HEK293 (cell line): ENCODE measurements at regions not wholly inside any gene's neighbourhood (a gene's known extent, or its start where the extent isn't known, plus 50 kb on each side); places are given as distances from the start of the nearest gene placed in this dataset.

Source experiments
- CTCF ChIA-PET: fragments of 350-600 bp; formaldehyde crosslinking; extraction: SDS; loops from one replicate; lab custom pipeline; 2021; ENCODE audit warnings: antibody characterized with exemption; lab: Yijun Ruan, JAX
- POLR2A ChIA-PET: fragments of 300-600 bp; formaldehyde crosslinking; extraction: SDS; loops from one replicate; lab custom pipeline; 2020; ENCODE audit warnings: antibody characterized with exemption, inconsistent platforms; lab: Yijun Ruan, JAX
- H3K27ac ChIP-seq: fragments of 200-500 bp; sonication (Bioruptor generic); 2 replicates; pipeline ENCODE4 v1.5.1; 2014; ENCODE audit warnings: low read depth, low read length, control low read depth, inconsistent platforms; ENCODE audit errors: extremely low read depth
- H3K36me3 ChIP-seq, 2 experiments: fragments of 200-500 bp in 1 of 2; sonication (Bioruptor generic) in 1 of 2; 1 replicate in 1 of 2; 2 replicates in 1 of 2; pipeline ENCODE4 v1.5.1; 2014 to 2017; ENCODE audit warnings: inconsistent platforms in 2 of 2, low read length in 2 of 2; ENCODE audit not compliant: control insufficient read depth in 2 of 2, insufficient read depth in 1 of 2
- H3K4me1 ChIP-seq: fragments of 200-500 bp; sonication (Bioruptor generic); 2 replicates; pipeline ENCODE4 v1.5.1; 2014; ENCODE audit warnings: mild to moderate bottlenecking, low read length, inconsistent platforms; ENCODE audit not compliant: control insufficient read depth, insufficient read depth
- H3K4me3 ChIP-seq: 2 replicates; pipeline ENCODE4 v1.5.1; 2011; ENCODE audit warnings: low read depth, mild to moderate bottlenecking, control low read depth, low read length, moderate library complexity
- H3K9me3 ChIP-seq: fragments of 200-500 bp; sonication (Bioruptor generic); 2 replicates; pipeline ENCODE4 v1.5.1; 2014; ENCODE audit warnings: low read depth, low read length, inconsistent platforms; ENCODE audit not compliant: control insufficient read depth, insufficient read depth
- HOXD13 ChIP-seq: sonication (generic); formaldehyde crosslinking; IDR thresholded peaks from 2 replicates; pipeline ENCODE4 v1.8.0; 2022; ENCODE audit warnings: missing genetic modification reagents, borderline replicate concordance
- IKZF3 ChIP-seq: fragments of 450-650 bp; IDR thresholded peaks from 2 replicates; pipeline ENCODE4 v1.5.0; 2018; ENCODE audit warnings: missing biosample characterization, mild to moderate bottlenecking, missing genetic modification characterization, moderate library complexity
- MYNN ChIP-seq: fragments of 450-650 bp; formaldehyde crosslinking; IDR thresholded peaks from 2 replicates; pipeline ENCODE4 v1.5.1; 2016; ENCODE audit warnings: missing biosample characterization, missing genetic modification characterization, borderline replicate concordance
- ZFP69B ChIP-seq: fragments of 450-650 bp; formaldehyde crosslinking; IDR thresholded peaks from 2 replicates; pipeline ENCODE4 v1.5.1; 2016; ENCODE audit warnings: missing biosample characterization, missing genetic modification characterization
- ZIC2 ChIP-seq: fragments of 450-650 bp; formaldehyde crosslinking; IDR thresholded peaks from 2 replicates; pipeline ENCODE4 v1.5.1; 2016; ENCODE audit warnings: missing biosample characterization, missing genetic modification characterization
- ZNF366 ChIP-seq: fragments of 450-650 bp; formaldehyde crosslinking; conservative IDR thresholded peaks from 2 replicates; pipeline ENCODE4 v1.5.1; 2016; ENCODE audit warnings: missing biosample characterization, missing genetic modification characterization
- ZNF37A ChIP-seq: fragments of 450-650 bp; IDR thresholded peaks from 2 replicates; pipeline ENCODE4 v1.5.1; 2018; ENCODE audit warnings: missing biosample characterization, missing genetic modification characterization
- ZNF416 ChIP-seq: fragments of 450-650 bp; formaldehyde crosslinking; IDR thresholded peaks from 2 replicates; pipeline ENCODE4 v1.5.1; 2016; ENCODE audit warnings: missing biosample characterization, missing genetic modification characterization
- ZNF514 ChIP-seq: fragments of 450-650 bp; formaldehyde crosslinking; IDR thresholded peaks from 2 replicates; pipeline ENCODE4 v1.5.1; 2016; ENCODE audit warnings: missing biosample characterization, missing genetic modification characterization
- ZNF558 ChIP-seq: fragments of 450-650 bp; formaldehyde crosslinking; IDR thresholded peaks from 2 replicates; pipeline ENCODE4 v1.5.1; 2016; ENCODE audit warnings: missing biosample characterization, missing genetic modification characterization
- ZNF596 ChIP-seq: fragments of 450-650 bp; IDR thresholded peaks from 2 replicates; pipeline ENCODE4 v1.5.0; 2018; ENCODE audit warnings: missing biosample characterization, mild to moderate bottlenecking, missing genetic modification characterization, moderate library complexity
- ZSCAN30 ChIP-seq: fragments of 450-650 bp; IDR thresholded peaks from 2 replicates; pipeline ENCODE4 v1.5.1; 2018; ENCODE audit warnings: missing biosample characterization, mild to moderate bottlenecking, missing genetic modification characterization, moderate library complexity
- TF ChIP-seq, protein P1 (sequence below): fragments of 450-650 bp; formaldehyde crosslinking; IDR thresholded peaks from 2 replicates; pipeline ENCODE4 v1.5.1; 2017; ENCODE audit warnings: missing biosample characterization, missing genetic modification characterization
- TF ChIP-seq, protein P2 (sequence below): fragments of 450-650 bp; formaldehyde crosslinking; IDR thresholded peaks from 2 replicates; pipeline ENCODE4 v1.5.1; 2016; ENCODE audit warnings: missing biosample characterization, missing genetic modification characterization
- TF ChIP-seq, protein P3 (sequence below): fragments of 450-650 bp; formaldehyde crosslinking; IDR thresholded peaks from 2 replicates; pipeline ENCODE4 v1.5.1; 2016; ENCODE audit warnings: missing biosample characterization, missing genetic modification characterization, low read depth
- TF ChIP-seq, protein P4 (sequence below): fragments of 450-650 bp; IDR thresholded peaks from 2 replicates; pipeline ENCODE4 v1.5.1; 2018; ENCODE audit warnings: missing biosample characterization, missing genetic modification characterization

DNA sequence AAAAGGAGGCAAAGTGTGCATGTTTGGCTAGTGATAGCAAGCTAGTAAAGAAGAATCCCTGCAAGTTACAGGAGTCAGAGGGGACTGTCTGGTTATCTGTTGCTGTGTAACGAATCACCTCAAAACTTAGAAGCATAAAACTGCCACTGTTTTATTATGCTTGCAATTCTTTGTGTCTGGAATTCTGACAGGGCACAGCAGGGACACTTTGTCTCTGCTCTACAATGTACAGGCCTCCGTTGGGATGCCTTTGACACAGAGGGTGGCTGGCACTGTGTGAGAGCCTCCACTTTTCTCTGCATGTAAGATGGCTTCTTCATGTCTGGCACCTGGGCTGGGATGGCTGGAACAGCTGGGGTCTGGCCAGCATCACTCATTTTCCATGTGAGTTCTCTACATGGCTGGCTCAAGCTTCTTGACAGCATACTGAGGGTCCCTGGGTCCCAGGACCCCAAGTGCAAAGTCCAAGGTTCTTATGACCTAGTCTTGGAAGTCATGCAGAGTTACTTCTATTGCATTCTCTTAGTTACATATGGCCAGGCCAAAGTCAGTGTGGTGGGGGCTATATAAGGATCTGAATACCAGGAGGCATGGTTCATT, 276.9 kb downstream of the RPS24 start:
- POLR2A ChIA-PET, result no interaction called here
- H3K4me3 ChIP-seq, result no peak overlapping the region
- no peaks in the 10 kb centered on the region for H3K4me1 ChIP-seq
- H3K27ac ChIP-seq, result no peak overlapping the region
- no peaks in the 10 kb centered on the region for H3K9me3 ChIP-seq
- TF ChIP-seq ZFP69B (tag by site-specific recombination), result no peak
- peak; percentile 93 for TF ChIP-seq ZIC2 (tag by site-specific recombination)
- TF ChIP-seq, protein P1, sequence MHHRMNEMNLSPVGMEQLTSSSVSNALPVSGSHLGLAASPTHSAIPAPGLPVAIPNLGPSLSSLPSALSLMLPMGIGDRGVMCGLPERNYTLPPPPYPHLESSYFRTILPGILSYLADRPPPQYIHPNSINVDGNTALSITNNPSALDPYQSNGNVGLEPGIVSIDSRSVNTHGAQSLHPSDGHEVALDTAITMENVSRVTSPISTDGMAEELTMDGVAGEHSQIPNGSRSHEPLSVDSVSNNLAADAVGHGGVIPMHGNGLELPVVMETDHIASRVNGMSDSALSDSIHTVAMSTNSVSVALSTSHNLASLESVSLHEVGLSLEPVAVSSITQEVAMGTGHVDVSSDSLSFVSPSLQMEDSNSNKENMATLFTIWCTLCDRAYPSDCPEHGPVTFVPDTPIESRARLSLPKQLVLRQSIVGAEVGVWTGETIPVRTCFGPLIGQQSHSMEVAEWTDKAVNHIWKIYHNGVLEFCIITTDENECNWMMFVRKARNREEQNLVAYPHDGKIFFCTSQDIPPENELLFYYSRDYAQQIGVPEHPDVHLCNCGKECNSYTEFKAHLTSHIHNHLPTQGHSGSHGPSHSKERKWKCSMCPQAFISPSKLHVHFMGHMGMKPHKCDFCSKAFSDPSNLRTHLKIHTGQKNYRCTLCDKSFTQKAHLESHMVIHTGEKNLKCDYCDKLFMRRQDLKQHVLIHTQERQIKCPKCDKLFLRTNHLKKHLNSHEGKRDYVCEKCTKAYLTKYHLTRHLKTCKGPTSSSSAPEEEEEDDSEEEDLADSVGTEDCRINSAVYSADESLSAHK (tag by site-specific recombination), result no peak
- H3K36me3 ChIP-seq, result no peaks in the 10 kb centered on the region
- CTCF ChIA-PET, result interaction anchor here (1.5 kb wide), 1 partner anchor 8 kb away, joined by 4 read pairs; no protein-coding TSS in a partner anchor

DNA sequence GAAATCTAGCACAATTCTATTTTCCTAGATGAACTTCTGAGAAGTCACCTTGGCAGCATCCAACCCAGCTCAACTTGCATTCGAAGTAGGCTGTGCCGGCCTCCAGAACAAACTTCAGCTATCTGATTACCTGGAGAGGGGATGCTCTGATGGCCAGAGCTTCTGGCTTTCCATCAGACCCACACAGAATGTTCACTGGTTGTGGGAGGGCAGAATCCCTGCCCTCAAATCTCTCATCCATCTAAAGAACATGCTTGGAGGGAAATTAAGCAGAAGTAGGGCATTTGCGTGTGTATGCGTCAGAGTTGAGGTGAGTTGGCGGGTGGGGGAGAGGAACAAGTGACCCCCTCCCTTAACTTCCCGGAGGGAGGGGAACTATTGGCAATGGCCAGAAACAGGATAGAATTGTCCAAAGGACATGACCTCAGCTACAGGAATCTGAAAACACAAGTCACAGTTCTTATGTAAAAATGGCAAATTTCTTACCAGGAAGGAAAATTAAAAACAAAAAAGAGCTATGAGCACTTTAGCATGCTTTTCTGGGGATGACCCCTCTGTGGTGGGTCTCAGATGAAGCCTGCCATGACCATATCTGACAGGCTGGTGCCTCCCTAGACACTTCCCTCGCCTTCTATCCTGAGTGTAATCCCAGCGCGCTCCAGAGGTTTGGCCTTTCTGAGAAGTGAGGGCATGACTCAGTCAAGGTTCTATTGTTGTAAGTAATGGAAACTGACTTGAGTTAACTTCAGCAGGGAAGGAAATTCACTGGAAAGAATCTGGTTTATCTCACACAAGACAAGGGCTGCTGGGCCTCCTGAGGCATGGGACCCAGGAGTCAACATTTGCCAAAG, 278.8 kb downstream of the RPS24 start:
- no peak overlapping the region for H3K4me3 ChIP-seq
- no peaks in the 10 kb centered on the region for H3K36me3 ChIP-seq
- no peaks in the 10 kb centered on the region for H3K4me1 ChIP-seq
- ChIA-PET POLR2A (no interaction called here), CTCF (interaction anchor here (0.7 to 1.4 kb wide), 5 partner anchors 8 to 265 kb away, joined by 3 to 8 read pairs (median 3); no protein-coding TSS in a partner anchor)
- H3K27ac ChIP-seq, result no peak overlapping the region
- no peaks in the 10 kb centered on the region for H3K9me3 ChIP-seq
- TF ChIP-seq IKZF3 (no peak), ZNF558 (tag by site-specific recombination) (no peak), ZNF596 (tag by site-specific recombination) (no peak), ZNF366 (tag by site-specific recombination) (no peak), HOXD13 (no peak), ZNF416 (tag by site-specific recombination) (no peak), MYNN (no peak), ZNF514 (tag by site-specific recombination) (no peak), ZNF37A (tag by site-specific recombination) (no peak), ZSCAN30 (tag by site-specific recombination) (no peak)
- TF ChIP-seq, protein P1 (tag by site-specific recombination), result no peak
- TF ChIP-seq, protein P2, sequence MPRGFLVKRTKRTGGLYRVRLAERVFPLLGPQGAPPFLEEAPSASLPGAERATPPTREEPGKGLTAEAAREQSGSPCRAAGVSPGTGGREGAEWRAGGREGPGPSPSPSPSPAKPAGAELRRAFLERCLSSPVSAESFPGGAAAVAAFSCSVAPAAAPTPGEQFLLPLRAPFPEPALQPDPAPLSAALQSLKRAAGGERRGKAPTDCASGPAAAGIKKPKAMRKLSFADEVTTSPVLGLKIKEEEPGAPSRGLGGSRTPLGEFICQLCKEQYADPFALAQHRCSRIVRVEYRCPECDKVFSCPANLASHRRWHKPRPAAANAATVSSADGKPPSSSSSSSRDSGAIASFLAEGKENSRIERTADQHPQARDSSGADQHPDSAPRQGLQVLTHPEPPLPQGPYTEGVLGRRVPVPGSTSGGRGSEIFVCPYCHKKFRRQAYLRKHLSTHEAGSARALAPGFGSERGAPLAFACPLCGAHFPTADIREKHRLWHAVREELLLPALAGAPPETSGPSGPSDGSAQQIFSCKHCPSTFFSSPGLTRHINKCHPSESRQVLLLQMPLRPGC (tag by site-specific recombination), result no peak
- TF ChIP-seq, protein P3, sequence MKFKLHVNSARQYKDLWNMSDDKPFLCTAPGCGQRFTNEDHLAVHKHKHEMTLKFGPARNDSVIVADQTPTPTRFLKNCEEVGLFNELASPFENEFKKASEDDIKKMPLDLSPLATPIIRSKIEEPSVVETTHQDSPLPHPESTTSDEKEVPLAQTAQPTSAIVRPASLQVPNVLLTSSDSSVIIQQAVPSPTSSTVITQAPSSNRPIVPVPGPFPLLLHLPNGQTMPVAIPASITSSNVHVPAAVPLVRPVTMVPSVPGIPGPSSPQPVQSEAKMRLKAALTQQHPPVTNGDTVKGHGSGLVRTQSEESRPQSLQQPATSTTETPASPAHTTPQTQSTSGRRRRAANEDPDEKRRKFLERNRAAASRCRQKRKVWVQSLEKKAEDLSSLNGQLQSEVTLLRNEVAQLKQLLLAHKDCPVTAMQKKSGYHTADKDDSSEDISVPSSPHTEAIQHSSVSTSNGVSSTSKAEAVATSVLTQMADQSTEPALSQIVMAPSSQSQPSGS (tag by site-specific recombination), result no peak
- TF ChIP-seq, protein P4, sequence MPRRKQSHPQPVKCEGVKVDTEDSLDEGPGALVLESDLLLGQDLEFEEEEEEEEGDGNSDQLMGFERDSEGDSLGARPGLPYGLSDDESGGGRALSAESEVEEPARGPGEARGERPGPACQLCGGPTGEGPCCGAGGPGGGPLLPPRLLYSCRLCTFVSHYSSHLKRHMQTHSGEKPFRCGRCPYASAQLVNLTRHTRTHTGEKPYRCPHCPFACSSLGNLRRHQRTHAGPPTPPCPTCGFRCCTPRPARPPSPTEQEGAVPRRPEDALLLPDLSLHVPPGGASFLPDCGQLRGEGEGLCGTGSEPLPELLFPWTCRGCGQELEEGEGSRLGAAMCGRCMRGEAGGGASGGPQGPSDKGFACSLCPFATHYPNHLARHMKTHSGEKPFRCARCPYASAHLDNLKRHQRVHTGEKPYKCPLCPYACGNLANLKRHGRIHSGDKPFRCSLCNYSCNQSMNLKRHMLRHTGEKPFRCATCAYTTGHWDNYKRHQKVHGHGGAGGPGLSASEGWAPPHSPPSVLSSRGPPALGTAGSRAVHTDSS (tag by site-specific recombination), result no peak
- TF ChIP-seq, all 188 proteins: peak for 0
